ENCODE measurements at regions not wholly inside any gene's neighbourhood (a gene's known extent, or its start where the extent isn't known, plus 50 kb on each side); places are given as distances from the start of the nearest gene placed in this dataset.

DNA sequence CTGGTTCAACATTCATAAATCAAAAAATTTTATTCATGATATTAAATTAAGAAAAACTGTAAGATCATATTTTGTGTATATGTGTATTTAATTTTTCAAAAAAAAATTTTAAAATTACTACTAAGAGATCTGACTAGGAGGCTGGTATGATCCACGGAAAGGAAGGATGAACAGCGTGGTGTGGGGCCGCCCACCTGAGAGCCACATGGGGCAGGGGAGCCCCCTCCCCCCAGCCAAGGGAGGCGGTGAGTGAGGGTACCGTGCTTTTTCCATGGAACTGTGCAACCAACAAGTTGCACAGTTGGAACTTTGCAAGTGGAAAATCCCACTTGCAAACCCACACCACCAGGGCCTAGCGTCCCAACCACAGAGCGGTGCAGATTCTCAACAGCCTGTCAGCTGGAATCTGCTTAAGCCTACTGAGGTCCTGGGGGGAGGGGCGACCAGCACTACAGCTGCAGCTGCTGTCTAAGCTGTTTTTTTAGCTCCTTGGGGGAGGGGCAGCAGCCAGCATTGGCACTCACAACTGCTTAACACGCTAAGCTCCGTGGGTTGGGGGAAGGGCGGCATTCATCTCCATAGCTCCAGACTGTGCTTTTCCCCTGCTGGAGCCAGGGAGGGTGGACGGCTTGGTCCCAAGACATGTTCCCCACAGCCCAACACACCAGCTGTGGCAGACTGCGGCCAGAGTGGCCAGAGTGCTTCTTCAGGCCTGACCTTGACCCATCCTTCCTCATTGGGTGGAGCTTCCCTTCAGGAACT lies 94.2 kb upstream of the IGFBP3 start:
- Histone ChIP-seq H3K4me3 (ENCODE audit: low read depth in 1 of 3, low read length in 3 of 3) (no peak overlapping the region), H3K27me3 (ENCODE audit: control insufficient read depth in 4 of 4, insufficient read depth in 4 of 4, low read length in 3 of 4) (no peaks in the 10 kb centered on the region), H3K27ac (ENCODE audit: low read depth in 1 of 2, low read length in 2 of 2) (no peak overlapping the region), H3K9me3 (ENCODE audit: control insufficient read depth in 4 of 4, low read length in 3 of 4) (no peaks in the 10 kb centered on the region), H3K36me3 (ENCODE audit: control insufficient read depth in 4 of 4, insufficient read depth in 3 of 4, low read depth in 1 of 4, low read length in 3 of 4) (no peaks in the 10 kb centered on the region), H3K4me1 (ENCODE audit: control insufficient read depth in 4 of 4, insufficient read depth in 4 of 4, low read length in 3 of 4) (no peaks in the 10 kb centered on the region), H3K9ac (ENCODE audit: low read depth in 1 of 2, low read length in 2 of 2) (no peak overlapping the region)
- 63% methylated on average over 13 of the region's 13 CpGs for WGBS
- no peak for DNase-seq (ENCODE audit: low spot score)
- TF ChIP-seq, protein P1, sequence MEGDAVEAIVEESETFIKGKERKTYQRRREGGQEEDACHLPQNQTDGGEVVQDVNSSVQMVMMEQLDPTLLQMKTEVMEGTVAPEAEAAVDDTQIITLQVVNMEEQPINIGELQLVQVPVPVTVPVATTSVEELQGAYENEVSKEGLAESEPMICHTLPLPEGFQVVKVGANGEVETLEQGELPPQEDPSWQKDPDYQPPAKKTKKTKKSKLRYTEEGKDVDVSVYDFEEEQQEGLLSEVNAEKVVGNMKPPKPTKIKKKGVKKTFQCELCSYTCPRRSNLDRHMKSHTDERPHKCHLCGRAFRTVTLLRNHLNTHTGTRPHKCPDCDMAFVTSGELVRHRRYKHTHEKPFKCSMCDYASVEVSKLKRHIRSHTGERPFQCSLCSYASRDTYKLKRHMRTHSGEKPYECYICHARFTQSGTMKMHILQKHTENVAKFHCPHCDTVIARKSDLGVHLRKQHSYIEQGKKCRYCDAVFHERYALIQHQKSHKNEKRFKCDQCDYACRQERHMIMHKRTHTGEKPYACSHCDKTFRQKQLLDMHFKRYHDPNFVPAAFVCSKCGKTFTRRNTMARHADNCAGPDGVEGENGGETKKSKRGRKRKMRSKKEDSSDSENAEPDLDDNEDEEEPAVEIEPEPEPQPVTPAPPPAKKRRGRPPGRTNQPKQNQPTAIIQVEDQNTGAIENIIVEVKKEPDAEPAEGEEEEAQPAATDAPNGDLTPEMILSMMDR (IDR thresholded peaks at IDR 0.05; ENCODE audit: low read depth, low read length, missing input control) = no peak
- TF ChIP-seq, protein P2, sequence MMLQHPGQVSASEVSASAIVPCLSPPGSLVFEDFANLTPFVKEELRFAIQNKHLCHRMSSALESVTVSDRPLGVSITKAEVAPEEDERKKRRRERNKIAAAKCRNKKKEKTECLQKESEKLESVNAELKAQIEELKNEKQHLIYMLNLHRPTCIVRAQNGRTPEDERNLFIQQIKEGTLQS (IDR thresholded peaks at IDR 0.05) = no peak
- TF ChIP-seq RAD21 (IDR thresholded peaks at IDR 0.05) (peak in 1 of 2 donors; percentile 33), NR2F2 (IDR thresholded peaks at IDR 0.05) (peak; percentile 46)
- TF ChIP-seq, protein P3, sequence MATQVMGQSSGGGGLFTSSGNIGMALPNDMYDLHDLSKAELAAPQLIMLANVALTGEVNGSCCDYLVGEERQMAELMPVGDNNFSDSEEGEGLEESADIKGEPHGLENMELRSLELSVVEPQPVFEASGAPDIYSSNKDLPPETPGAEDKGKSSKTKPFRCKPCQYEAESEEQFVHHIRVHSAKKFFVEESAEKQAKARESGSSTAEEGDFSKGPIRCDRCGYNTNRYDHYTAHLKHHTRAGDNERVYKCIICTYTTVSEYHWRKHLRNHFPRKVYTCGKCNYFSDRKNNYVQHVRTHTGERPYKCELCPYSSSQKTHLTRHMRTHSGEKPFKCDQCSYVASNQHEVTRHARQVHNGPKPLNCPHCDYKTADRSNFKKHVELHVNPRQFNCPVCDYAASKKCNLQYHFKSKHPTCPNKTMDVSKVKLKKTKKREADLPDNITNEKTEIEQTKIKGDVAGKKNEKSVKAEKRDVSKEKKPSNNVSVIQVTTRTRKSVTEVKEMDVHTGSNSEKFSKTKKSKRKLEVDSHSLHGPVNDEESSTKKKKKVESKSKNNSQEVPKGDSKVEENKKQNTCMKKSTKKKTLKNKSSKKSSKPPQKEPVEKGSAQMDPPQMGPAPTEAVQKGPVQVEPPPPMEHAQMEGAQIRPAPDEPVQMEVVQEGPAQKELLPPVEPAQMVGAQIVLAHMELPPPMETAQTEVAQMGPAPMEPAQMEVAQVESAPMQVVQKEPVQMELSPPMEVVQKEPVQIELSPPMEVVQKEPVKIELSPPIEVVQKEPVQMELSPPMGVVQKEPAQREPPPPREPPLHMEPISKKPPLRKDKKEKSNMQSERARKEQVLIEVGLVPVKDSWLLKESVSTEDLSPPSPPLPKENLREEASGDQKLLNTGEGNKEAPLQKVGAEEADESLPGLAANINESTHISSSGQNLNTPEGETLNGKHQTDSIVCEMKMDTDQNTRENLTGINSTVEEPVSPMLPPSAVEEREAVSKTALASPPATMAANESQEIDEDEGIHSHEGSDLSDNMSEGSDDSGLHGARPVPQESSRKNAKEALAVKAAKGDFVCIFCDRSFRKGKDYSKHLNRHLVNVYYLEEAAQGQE (IDR thresholded peaks at IDR 0.05) = no peak

DNA sequence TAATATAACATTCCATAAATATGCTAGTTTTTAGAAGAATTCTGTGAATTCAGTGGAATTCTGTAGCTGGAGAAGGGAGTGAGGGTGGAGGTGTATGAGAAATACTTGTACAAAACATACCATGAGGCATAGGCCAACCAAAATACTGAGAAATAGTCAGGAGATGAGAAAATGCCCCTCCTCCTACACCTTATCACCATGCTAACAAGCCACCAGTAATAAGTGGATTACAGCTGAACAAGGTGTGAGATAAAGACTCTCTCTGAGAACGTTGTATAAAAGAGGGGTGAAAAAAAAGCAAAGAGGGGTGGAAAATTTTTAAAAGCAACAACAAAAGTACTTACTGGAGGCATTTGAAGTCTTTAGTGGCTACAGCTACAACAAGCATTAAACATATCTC lies 90.4 kb upstream of the IGFBP3 start:
- no peak for DNase-seq (ENCODE audit: low spot score)
- 40% methylated on average over 1 of the region's 1 CpG for WGBS
- Histone ChIP-seq H3K36me3 (ENCODE audit: control insufficient read depth in 4 of 4, insufficient read depth in 3 of 4, low read depth in 1 of 4, low read length in 3 of 4) (no peaks in the 10 kb centered on the region), H3K4me3 (ENCODE audit: low read depth in 1 of 3, low read length in 3 of 3) (no peak overlapping the region), H3K27ac (ENCODE audit: low read depth in 1 of 2, low read length in 2 of 2) (no peak overlapping the region), H3K9me3 (ENCODE audit: control insufficient read depth in 4 of 4, low read length in 3 of 4) (no peaks in the 10 kb centered on the region), H3K9ac (ENCODE audit: low read depth in 1 of 2, low read length in 2 of 2) (no peak overlapping the region), H3K27me3 (ENCODE audit: control insufficient read depth in 4 of 4, insufficient read depth in 4 of 4, low read length in 3 of 4) (no peaks in the 10 kb centered on the region), H3K4me1 (ENCODE audit: control insufficient read depth in 4 of 4, insufficient read depth in 4 of 4, low read length in 3 of 4) (no peaks in the 10 kb centered on the region)
- TF ChIP-seq, protein P4, sequence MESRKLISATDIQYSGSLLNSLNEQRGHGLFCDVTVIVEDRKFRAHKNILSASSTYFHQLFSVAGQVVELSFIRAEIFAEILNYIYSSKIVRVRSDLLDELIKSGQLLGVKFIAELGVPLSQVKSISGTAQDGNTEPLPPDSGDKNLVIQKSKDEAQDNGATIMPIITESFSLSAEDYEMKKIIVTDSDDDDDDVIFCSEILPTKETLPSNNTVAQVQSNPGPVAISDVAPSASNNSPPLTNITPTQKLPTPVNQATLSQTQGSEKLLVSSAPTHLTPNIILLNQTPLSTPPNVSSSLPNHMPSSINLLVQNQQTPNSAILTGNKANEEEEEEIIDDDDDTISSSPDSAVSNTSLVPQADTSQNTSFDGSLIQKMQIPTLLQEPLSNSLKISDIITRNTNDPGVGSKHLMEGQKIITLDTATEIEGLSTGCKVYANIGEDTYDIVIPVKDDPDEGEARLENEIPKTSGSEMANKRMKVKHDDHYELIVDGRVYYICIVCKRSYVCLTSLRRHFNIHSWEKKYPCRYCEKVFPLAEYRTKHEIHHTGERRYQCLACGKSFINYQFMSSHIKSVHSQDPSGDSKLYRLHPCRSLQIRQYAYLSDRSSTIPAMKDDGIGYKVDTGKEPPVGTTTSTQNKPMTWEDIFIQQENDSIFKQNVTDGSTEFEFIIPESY (IDR thresholded peaks at IDR 0.05) = no peak
- TF ChIP-seq HNF4A (conservative IDR thresholded peaks at IDR 0.05) (no peak), SP1 (IDR thresholded peaks at IDR 0.05) (no peak), HNF4G (IDR thresholded peaks at IDR 0.05) (no peak), RAD21 (IDR thresholded peaks at IDR 0.05) (no peak), GABPA (IDR thresholded peaks at IDR 0.05 in 1 of 2, conservative IDR thresholded peaks at IDR 0.05 in 1 of 2) (no peak), FOXA1 (IDR thresholded peaks at IDR 0.05) (no peak), NR2F2 (IDR thresholded peaks at IDR 0.05) (no peak), RXRA (IDR thresholded peaks at IDR 0.05) (no peak), YY1 (IDR thresholded peaks at IDR 0.05) (no peak), TAF1 (conservative IDR thresholded peaks at IDR 0.05) (no peak), JUND (IDR thresholded peaks at IDR 0.05) (no peak)
- TF ChIP-seq, protein P2 (IDR thresholded peaks at IDR 0.05) = no peak
- TF ChIP-seq, protein P3 (IDR thresholded peaks at IDR 0.05) = no peak
- TF ChIP-seq, protein P1 (IDR thresholded peaks at IDR 0.05; ENCODE audit: low read depth, low read length, missing input control) = no peak
- TF ChIP-seq, protein P5, sequence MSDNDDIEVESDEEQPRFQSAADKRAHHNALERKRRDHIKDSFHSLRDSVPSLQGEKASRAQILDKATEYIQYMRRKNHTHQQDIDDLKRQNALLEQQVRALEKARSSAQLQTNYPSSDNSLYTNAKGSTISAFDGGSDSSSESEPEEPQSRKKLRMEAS (IDR thresholded peaks at IDR 0.05) = no peak

Data from liver (tissue), 8 donors.